ENCODE measurements at regions not wholly inside any gene's neighbourhood (a gene's known extent, or its start where the extent isn't known, plus 50 kb on each side); places are given as distances from the start of the nearest gene placed in this dataset.

GRCh38 chr5:92543201-92543600 lies 1037.8 kb downstream of the NR2F1-AS1 start:
- TF ChIP-seq, protein P1, sequence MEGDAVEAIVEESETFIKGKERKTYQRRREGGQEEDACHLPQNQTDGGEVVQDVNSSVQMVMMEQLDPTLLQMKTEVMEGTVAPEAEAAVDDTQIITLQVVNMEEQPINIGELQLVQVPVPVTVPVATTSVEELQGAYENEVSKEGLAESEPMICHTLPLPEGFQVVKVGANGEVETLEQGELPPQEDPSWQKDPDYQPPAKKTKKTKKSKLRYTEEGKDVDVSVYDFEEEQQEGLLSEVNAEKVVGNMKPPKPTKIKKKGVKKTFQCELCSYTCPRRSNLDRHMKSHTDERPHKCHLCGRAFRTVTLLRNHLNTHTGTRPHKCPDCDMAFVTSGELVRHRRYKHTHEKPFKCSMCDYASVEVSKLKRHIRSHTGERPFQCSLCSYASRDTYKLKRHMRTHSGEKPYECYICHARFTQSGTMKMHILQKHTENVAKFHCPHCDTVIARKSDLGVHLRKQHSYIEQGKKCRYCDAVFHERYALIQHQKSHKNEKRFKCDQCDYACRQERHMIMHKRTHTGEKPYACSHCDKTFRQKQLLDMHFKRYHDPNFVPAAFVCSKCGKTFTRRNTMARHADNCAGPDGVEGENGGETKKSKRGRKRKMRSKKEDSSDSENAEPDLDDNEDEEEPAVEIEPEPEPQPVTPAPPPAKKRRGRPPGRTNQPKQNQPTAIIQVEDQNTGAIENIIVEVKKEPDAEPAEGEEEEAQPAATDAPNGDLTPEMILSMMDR (IDR thresholded peaks at IDR 0.05) = no peak
- TF ChIP-seq POLR2A (IDR thresholded peaks at IDR 0.05) = no peak
